ENCODE measurements at regions not wholly inside any gene's neighbourhood (a gene's known extent, or its start where the extent isn't known, plus 50 kb on each side); places are given as distances from the start of the nearest gene placed in this dataset.

- no peaks in the 10 kb centered on the region for H3K4me1 ChIP-seq (ENCODE audit: insufficient read depth, low read length)
- H3K27ac ChIP-seq (ENCODE audit: low read length) = no peak overlapping the region
- TF ChIP-seq, protein P1, sequence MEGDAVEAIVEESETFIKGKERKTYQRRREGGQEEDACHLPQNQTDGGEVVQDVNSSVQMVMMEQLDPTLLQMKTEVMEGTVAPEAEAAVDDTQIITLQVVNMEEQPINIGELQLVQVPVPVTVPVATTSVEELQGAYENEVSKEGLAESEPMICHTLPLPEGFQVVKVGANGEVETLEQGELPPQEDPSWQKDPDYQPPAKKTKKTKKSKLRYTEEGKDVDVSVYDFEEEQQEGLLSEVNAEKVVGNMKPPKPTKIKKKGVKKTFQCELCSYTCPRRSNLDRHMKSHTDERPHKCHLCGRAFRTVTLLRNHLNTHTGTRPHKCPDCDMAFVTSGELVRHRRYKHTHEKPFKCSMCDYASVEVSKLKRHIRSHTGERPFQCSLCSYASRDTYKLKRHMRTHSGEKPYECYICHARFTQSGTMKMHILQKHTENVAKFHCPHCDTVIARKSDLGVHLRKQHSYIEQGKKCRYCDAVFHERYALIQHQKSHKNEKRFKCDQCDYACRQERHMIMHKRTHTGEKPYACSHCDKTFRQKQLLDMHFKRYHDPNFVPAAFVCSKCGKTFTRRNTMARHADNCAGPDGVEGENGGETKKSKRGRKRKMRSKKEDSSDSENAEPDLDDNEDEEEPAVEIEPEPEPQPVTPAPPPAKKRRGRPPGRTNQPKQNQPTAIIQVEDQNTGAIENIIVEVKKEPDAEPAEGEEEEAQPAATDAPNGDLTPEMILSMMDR (IDR thresholded peaks at IDR 0.05; ENCODE audit: borderline replicate concordance, extremely low read depth, low read length, poor library complexity, severe bottlenecking) = no peak
- no peak for TF ChIP-seq EZH2 (IDR thresholded peaks at IDR 0.05; ENCODE audit: borderline replicate concordance, low read depth, low read length, severe bottlenecking)
- H3K9me3 ChIP-seq (ENCODE audit: insufficient read depth, low read length, severe bottlenecking) = no peaks in the 10 kb centered on the region
- no peak overlapping the region for H3K4me3 ChIP-seq (ENCODE audit: low read depth in 1 of 2, low read length in 2 of 2)
- H3K4me2 ChIP-seq (ENCODE audit: insufficient read depth, low read length) = no peak overlapping the region
- ATAC-seq (ENCODE audit: insufficient read depth, low read depth) (no peak), DNase-seq (no peak)
- H2AFZ ChIP-seq (ENCODE audit: low read depth, low read length) = no peak overlapping the region
- H3K9ac ChIP-seq (ENCODE audit: low read depth, low read length) = no peak overlapping the region
- H3K27me3 ChIP-seq (ENCODE audit: insufficient read depth, low read length, poor library complexity) = no peaks in the 10 kb centered on the region
- no peaks in the 10 kb centered on the region for H3K36me3 ChIP-seq (ENCODE audit: insufficient read depth, low read length)
- H4K20me1 ChIP-seq (ENCODE audit: insufficient read depth, low read length) = no peaks in the 10 kb centered on the region
- H3K79me2 ChIP-seq (ENCODE audit: insufficient read depth, low read length) = no peaks in the 10 kb centered on the region
These were observed 812.7 kb upstream of the ADAMTS5 start for GRCh38 chr21:27779606-27780005.

- Histone ChIP-seq H4K20me1 (ENCODE audit: insufficient read depth, low read length) (no peaks in the 10 kb centered on the region), H3K4me1 (ENCODE audit: insufficient read depth, low read length) (no peaks in the 10 kb centered on the region), H3K9me3 (ENCODE audit: insufficient read depth, low read length, severe bottlenecking) (no peaks in the 10 kb centered on the region), H3K27me3 (ENCODE audit: insufficient read depth, low read length, poor library complexity) (no peaks in the 10 kb centered on the region), H2AFZ (ENCODE audit: low read depth, low read length) (no peak overlapping the region; the same call in 1 of the 2 replicates), H3K9ac (ENCODE audit: low read depth, low read length) (no peak overlapping the region), H3K4me3 (ENCODE audit: low read depth in 1 of 2, low read length in 2 of 2) (no peak overlapping the region), H3K36me3 (ENCODE audit: insufficient read depth, low read length) (no peaks in the 10 kb centered on the region), H3K27ac (ENCODE audit: low read length) (no peak overlapping the region), H3K79me2 (ENCODE audit: insufficient read depth, low read length) (no peaks in the 10 kb centered on the region), H3K4me2 (ENCODE audit: insufficient read depth, low read length) (no peak overlapping the region)
- DNase-seq (no peak), ATAC-seq (ENCODE audit: insufficient read depth, low read depth) (no peak)
- TF ChIP-seq, protein P1 (IDR thresholded peaks at IDR 0.05; ENCODE audit: borderline replicate concordance, extremely low read depth, low read length, poor library complexity, severe bottlenecking) = no peak
- no peak for TF ChIP-seq EZH2 (IDR thresholded peaks at IDR 0.05; ENCODE audit: borderline replicate concordance, low read depth, low read length, severe bottlenecking)
These were observed 810.2 kb upstream of the ADAMTS5 start for GRCh38 chr21:27776925-27777553.

DNA sequence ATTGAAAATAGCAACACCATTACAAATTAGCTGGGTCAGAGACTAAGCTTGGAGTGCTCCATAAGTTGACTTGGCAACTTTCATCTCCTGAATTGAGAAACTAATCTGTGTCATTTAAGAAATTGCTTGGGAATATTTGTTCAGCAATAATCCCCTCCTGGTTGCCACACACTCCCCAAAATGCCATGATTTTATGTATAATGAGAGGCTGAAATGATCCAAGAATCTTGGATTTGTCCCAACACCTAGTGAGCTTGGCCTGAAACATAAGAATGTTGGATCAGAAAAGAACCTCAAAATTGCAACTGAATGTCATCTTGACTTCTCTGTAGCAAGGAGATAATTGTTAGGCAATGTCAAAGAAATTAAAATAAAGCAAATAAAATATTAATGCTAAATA, 805.9 kb upstream of the ADAMTS5 start:
- TF ChIP-seq, protein P1 (IDR thresholded peaks at IDR 0.05; ENCODE audit: borderline replicate concordance, extremely low read depth, low read length, poor library complexity, severe bottlenecking) = no peak
- no peak for TF ChIP-seq EZH2 (IDR thresholded peaks at IDR 0.05; ENCODE audit: borderline replicate concordance, low read depth, low read length, severe bottlenecking)
- no peaks in the 10 kb centered on the region for H3K36me3 ChIP-seq (ENCODE audit: insufficient read depth, low read length)
- no peaks in the 10 kb centered on the region for H3K27me3 ChIP-seq (ENCODE audit: insufficient read depth, low read length, poor library complexity)
- no peak overlapping the region for H3K4me3 ChIP-seq (ENCODE audit: low read depth in 1 of 2, low read length in 2 of 2)
- no peak overlapping the region for H3K9ac ChIP-seq (ENCODE audit: low read depth, low read length)
- no peaks in the 10 kb centered on the region for H3K4me1 ChIP-seq (ENCODE audit: insufficient read depth, low read length)
- H2AFZ ChIP-seq (ENCODE audit: low read depth, low read length) = no peak overlapping the region
- H3K79me2 ChIP-seq (ENCODE audit: insufficient read depth, low read length) = no peaks in the 10 kb centered on the region
- DNase-seq = no peak
- H3K9me3 ChIP-seq (ENCODE audit: insufficient read depth, low read length, severe bottlenecking) = no peaks in the 10 kb centered on the region
- no peak for ATAC-seq (ENCODE audit: insufficient read depth, low read depth)
- no peak overlapping the region for H3K27ac ChIP-seq (ENCODE audit: low read length)
- H4K20me1 ChIP-seq (ENCODE audit: insufficient read depth, low read length) = no peaks in the 10 kb centered on the region
- H3K4me2 ChIP-seq (ENCODE audit: insufficient read depth, low read length) = no peak overlapping the region
